GM12891 (cell line): ENCODE measurements at regions not wholly inside any gene's neighbourhood (a gene's known extent, or its start where the extent isn't known, plus 50 kb on each side); places are given as distances from the start of the nearest gene placed in this dataset.

Experiments
- POLR2A ChIP-seq: IDR thresholded peaks from 2 replicates; pipeline ENCODE4 v1.6.1; 2011; ENCODE audit warnings: low read depth, low read length, control low read depth
- POLR2AphosphoS5 ChIP-seq: IDR thresholded peaks from 2 replicates; pipeline ENCODE4 v1.6.1; 2011; ENCODE audit warnings: low read depth, low read length, control low read depth
- POU2F2 ChIP-seq: IDR thresholded peaks from 2 replicates; pipeline ENCODE4 v1.6.1; 2011; ENCODE audit warnings: low read depth, mild to moderate bottlenecking, control low read depth, low read length, moderate library complexity
- SPI1 ChIP-seq: IDR thresholded peaks from 2 replicates; pipeline ENCODE4 v1.6.1; 2011; ENCODE audit warnings: low read depth, low read length, control low read depth
- TAF1 ChIP-seq: IDR thresholded peaks from 2 replicates; pipeline ENCODE4 v1.6.1; 2011; ENCODE audit warnings: low read depth, low read length, control low read depth

- TF ChIP-seq POLR2A (no peak), TAF1 (no peak), POLR2AphosphoS5 (no peak), SPI1 (no peak), POU2F2 (no peak)
Observed at GRCh38 chr4:141465171-141465570, 171.2 kb upstream of the IL15 start.
